ENCODE measurements at regions not wholly inside any gene's neighbourhood (a gene's known extent, or its start where the extent isn't known, plus 50 kb on each side); places are given as distances from the start of the nearest gene placed in this dataset.

- Mint-ChIP-seq H3K9me3 (ENCODE audit: low read depth) (no peaks in the 10 kb centered on the region), H3K4me3 (no peak overlapping the region), H3K36me3 (no peaks in the 10 kb centered on the region), H3K27ac (no peak overlapping the region), H3K27me3 (no peaks in the 10 kb centered on the region), H3K4me1 (ENCODE audit: low read depth) (peaks cover 6% of the 10 kb centered on the region)
Measured at GRCh38 chr19:28424662-28425045, 788.3 kb downstream of the UQCRFS1 start.

- no peak overlapping the region for H3K27ac Mint-ChIP-seq
Measured at GRCh38 chr19:28424077-28424476, 788.9 kb downstream of the UQCRFS1 start.

DNA sequence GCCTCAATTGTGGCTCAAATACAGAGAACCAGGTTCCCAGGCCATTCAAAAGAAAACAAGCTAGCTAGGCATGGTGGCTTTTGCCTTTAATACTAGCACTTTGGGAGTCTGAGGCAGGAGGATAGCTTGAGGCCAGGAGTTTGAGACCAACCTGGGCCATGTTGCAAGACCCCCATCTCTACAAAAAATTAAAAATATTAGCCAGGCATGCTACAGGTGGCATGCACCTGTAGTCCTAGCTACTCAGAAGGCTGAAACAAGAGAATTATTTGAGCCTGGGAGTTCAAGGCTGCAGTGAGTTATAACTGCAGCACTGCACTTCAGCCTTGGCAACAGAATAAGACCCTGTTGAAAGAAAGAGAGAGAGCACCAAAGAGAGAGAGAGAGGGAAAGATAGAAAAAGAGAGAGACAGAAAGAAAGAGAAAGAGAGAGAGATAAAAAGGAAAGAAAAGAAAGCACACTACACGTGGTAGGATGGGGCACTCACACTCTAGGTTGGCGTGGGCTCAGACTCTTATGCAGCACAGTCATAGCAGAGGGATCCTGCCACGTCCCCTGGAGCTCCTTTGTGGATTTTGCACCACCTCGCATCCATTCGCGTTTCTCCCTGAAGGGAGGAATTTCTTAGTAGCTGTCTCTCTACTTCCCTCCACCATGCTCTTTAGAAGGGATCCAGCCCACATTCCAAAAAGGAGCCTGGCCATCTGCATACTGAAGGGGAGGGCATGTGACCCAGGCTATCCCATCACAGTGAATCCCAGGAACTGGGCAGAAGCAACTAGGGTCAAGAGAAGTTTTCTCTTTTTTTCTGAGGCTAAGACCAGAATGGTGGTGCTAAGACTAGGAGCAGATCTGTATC is 789.9 kb downstream of the UQCRFS1 start:
- no peak overlapping the region for H3K4me3 Mint-ChIP-seq
- no peaks in the 10 kb centered on the region for H3K36me3 Mint-ChIP-seq
- no peaks in the 10 kb centered on the region for H3K9me3 Mint-ChIP-seq (ENCODE audit: low read depth)
- H3K4me1 Mint-ChIP-seq (ENCODE audit: low read depth), result peaks cover 6% of the 10 kb centered on the region
- H3K27ac Mint-ChIP-seq, result no peak overlapping the region
- no peaks in the 10 kb centered on the region for H3K27me3 Mint-ChIP-seq

More at GRCh38 chr19:28424077-28424476, 788.9 kb downstream of the UQCRFS1 start:
- H3K4me3 Mint-ChIP-seq, result no peak overlapping the region
- no peaks in the 10 kb centered on the region for H3K9me3 Mint-ChIP-seq (ENCODE audit: low read depth)
- no peaks in the 10 kb centered on the region for H3K36me3 Mint-ChIP-seq
- no peaks in the 10 kb centered on the region for H3K27me3 Mint-ChIP-seq
- peaks cover 6% of the 10 kb centered on the region for H3K4me1 Mint-ChIP-seq (ENCODE audit: low read depth)

- Mint-ChIP-seq H3K4me1 (ENCODE audit: low read depth) (peaks cover 6% of the 10 kb centered on the region), H3K4me3 (no peak overlapping the region), H3K27me3 (no peaks in the 10 kb centered on the region)
Measured at GRCh38 chr19:28422046-28422445, 790.9 kb downstream of the UQCRFS1 start.

GRCh38 chr19:28420811-28421550 is 792.0 kb downstream of the UQCRFS1 start:
- Mint-ChIP-seq H3K4me1 (ENCODE audit: low read depth) (peaks cover 6% of the 10 kb centered on the region), H3K4me3 (no peak overlapping the region), H3K9me3 (ENCODE audit: low read depth) (no peaks in the 10 kb centered on the region), H3K36me3 (no peaks in the 10 kb centered on the region), H3K27ac (no peak overlapping the region), H3K27me3 (no peaks in the 10 kb centered on the region)

More at GRCh38 chr19:28422046-28422445, 790.9 kb downstream of the UQCRFS1 start:
- Mint-ChIP-seq H3K27ac (no peak overlapping the region), H3K9me3 (ENCODE audit: low read depth) (no peaks in the 10 kb centered on the region), H3K36me3 (no peaks in the 10 kb centered on the region)

DNA sequence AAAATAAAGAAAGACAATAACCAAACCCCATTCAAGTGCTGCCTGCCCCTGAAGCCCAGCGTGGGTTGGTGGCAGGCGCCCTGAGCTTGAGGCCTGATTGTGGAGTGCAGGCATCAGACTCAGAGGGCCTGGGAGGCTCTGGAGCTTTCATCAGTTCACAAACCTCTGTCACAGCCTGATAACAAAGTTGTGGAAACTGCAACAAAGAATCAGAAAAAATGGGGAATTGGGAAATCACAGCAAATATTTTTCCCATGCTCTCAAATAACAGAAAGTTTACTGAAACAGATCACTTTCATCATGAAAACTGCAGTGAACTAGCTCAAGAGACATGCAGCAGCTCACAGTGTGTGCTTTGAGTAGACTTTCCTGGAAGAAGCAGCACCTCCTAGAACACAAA is 793.6 kb downstream of the UQCRFS1 start:
- Mint-ChIP-seq H3K9me3 (ENCODE audit: low read depth) (peaks cover 4% of the 10 kb centered on the region), H3K36me3 (no peaks in the 10 kb centered on the region), H3K27me3 (no peaks in the 10 kb centered on the region), H3K27ac (no peak overlapping the region), H3K4me1 (ENCODE audit: low read depth) (no peaks in the 10 kb centered on the region), H3K4me3 (no peak overlapping the region)

- H3K4me3 Mint-ChIP-seq, result no peak overlapping the region
- H3K9me3 Mint-ChIP-seq (ENCODE audit: low read depth), result peaks cover 4% of the 10 kb centered on the region
- no peaks in the 10 kb centered on the region for H3K4me1 Mint-ChIP-seq (ENCODE audit: low read depth)
- H3K27me3 Mint-ChIP-seq, result no peaks in the 10 kb centered on the region
- no peaks in the 10 kb centered on the region for H3K36me3 Mint-ChIP-seq
- no peak overlapping the region for H3K27ac Mint-ChIP-seq
Measured at GRCh38 chr19:28417361-28417760, 795.6 kb downstream of the UQCRFS1 start.

GRCh38 chr19:28416245-28416644 is 796.7 kb downstream of the UQCRFS1 start:
- H3K9me3 Mint-ChIP-seq (ENCODE audit: low read depth), result peaks cover 4% of the 10 kb centered on the region
- H3K27me3 Mint-ChIP-seq, result no peaks in the 10 kb centered on the region
- H3K4me1 Mint-ChIP-seq (ENCODE audit: low read depth), result no peaks in the 10 kb centered on the region
- no peak overlapping the region for H3K4me3 Mint-ChIP-seq
- no peak overlapping the region for H3K27ac Mint-ChIP-seq
- H3K36me3 Mint-ChIP-seq, result no peaks in the 10 kb centered on the region

DNA sequence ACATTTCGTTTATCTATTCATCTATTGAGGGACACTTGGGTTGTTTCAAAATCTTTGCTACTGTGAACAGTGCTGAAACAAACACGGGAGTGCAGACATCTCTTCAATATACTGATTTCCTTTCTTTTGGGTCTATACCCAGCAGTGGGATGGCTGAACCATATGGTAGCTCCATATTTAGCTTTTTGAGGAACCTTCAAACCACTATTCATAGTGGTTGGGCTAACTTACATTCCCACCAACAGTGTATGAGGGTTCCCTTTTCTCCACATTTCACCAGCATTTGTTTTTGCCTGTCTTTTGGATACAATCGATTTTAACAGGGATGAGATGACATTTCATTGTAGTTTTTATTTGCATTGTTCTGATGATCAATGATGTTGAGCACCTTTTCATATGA is 798.2 kb downstream of the UQCRFS1 start:
- H3K9me3 Mint-ChIP-seq (ENCODE audit: low read depth), result peaks cover 4% of the 10 kb centered on the region
- H3K27ac Mint-ChIP-seq, result no peak overlapping the region
- no peaks in the 10 kb centered on the region for H3K4me1 Mint-ChIP-seq (ENCODE audit: low read depth)
- H3K4me3 Mint-ChIP-seq, result no peak overlapping the region
- no peaks in the 10 kb centered on the region for H3K36me3 Mint-ChIP-seq
- no peaks in the 10 kb centered on the region for H3K27me3 Mint-ChIP-seq

GRCh38 chr19:28409859-28410258 is 803.1 kb downstream of the UQCRFS1 start:
- Mint-ChIP-seq H3K4me1 (ENCODE audit: low read depth) (peaks cover 9% of the 10 kb centered on the region), H3K27ac (no peak overlapping the region), H3K4me3 (no peak overlapping the region), H3K9me3 (ENCODE audit: low read depth) (no peaks in the 10 kb centered on the region), H3K27me3 (peaks cover 2% of the 10 kb centered on the region), H3K36me3 (no peaks in the 10 kb centered on the region)

- Mint-ChIP-seq H3K27me3 (peaks cover 2% of the 10 kb centered on the region), H3K9me3 (ENCODE audit: low read depth) (no peaks in the 10 kb centered on the region), H3K4me1 (ENCODE audit: low read depth) (peaks cover 9% of the 10 kb centered on the region), H3K27ac (no peak overlapping the region), H3K4me3 (no peak overlapping the region), H3K36me3 (no peaks in the 10 kb centered on the region)
Measured at GRCh38 chr19:28406966-28407365, 806.0 kb downstream of the UQCRFS1 start.

GRCh38 chr19:28405346-28405742 is 807.6 kb downstream of the UQCRFS1 start:
- peaks cover 9% of the 10 kb centered on the region for H3K4me1 Mint-ChIP-seq (ENCODE audit: low read depth)
- H3K27me3 Mint-ChIP-seq, result peaks cover 2% of the 10 kb centered on the region
- H3K4me3 Mint-ChIP-seq, result no peak overlapping the region
- H3K9me3 Mint-ChIP-seq (ENCODE audit: low read depth), result no peaks in the 10 kb centered on the region
- no peak overlapping the region for H3K27ac Mint-ChIP-seq
- no peaks in the 10 kb centered on the region for H3K36me3 Mint-ChIP-seq

GRCh38 chr19:28404472-28404871 is 808.5 kb downstream of the UQCRFS1 start:
- H3K36me3 Mint-ChIP-seq, result no peaks in the 10 kb centered on the region
- H3K27me3 Mint-ChIP-seq, result peaks cover 2% of the 10 kb centered on the region
- H3K4me1 Mint-ChIP-seq (ENCODE audit: low read depth), result peaks cover 9% of the 10 kb centered on the region
- no peaks in the 10 kb centered on the region for H3K9me3 Mint-ChIP-seq (ENCODE audit: low read depth)
- no peak overlapping the region for H3K27ac Mint-ChIP-seq
- no peak overlapping the region for H3K4me3 Mint-ChIP-seq

GRCh38 chr19:28403690-28404089 is 809.3 kb downstream of the UQCRFS1 start:
- H3K4me3 Mint-ChIP-seq, result no peak overlapping the region
- no peaks in the 10 kb centered on the region for H3K36me3 Mint-ChIP-seq
- H3K4me1 Mint-ChIP-seq (ENCODE audit: low read depth), result peaks cover 7% of the 10 kb centered on the region
- H3K27me3 Mint-ChIP-seq, result peaks cover 2% of the 10 kb centered on the region
- no peak overlapping the region for H3K27ac Mint-ChIP-seq
- H3K9me3 Mint-ChIP-seq (ENCODE audit: low read depth), result no peaks in the 10 kb centered on the region

DNA sequence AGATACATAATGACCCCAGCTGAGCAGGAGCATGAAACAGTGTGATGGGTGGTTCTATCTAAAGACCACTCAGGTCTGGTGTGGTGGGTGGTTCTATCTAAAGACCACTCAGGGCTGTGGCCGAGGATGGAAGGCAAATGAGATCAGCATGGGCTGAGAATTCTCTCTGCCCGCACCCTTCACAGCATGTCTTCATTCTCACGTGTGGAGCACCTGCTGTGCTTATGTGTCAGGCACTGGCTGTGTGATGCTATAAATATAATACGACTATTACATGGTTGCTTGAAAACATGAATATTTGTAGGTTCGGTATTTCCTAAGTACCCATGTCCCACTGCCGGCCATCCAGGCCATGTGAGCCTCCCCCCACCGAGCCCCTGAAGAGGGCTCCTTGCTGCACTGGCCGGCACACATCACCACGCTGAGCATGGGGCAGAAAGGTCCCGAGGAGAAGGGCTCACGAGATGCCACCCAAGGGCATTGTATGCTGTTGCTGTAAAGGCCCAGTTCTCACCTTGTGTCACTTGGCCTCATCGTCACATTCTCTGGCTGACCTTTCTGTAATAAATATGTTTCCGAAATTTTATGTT is 810.2 kb downstream of the UQCRFS1 start:
- no peak overlapping the region for H3K27ac Mint-ChIP-seq
- no peak overlapping the region for H3K4me3 Mint-ChIP-seq
- H3K36me3 Mint-ChIP-seq, result no peaks in the 10 kb centered on the region
- no peaks in the 10 kb centered on the region for H3K9me3 Mint-ChIP-seq (ENCODE audit: low read depth)
- no peaks in the 10 kb centered on the region for H3K4me1 Mint-ChIP-seq (ENCODE audit: low read depth)
- H3K27me3 Mint-ChIP-seq, result peaks cover 2% of the 10 kb centered on the region

All from activated naive CD8-positive, alpha-beta T cell (primary cell).